Right cardiac atrium (tissue), 5 donors: ENCODE measurements at regions not wholly inside any gene's neighbourhood (a gene's known extent, or its start where the extent isn't known, plus 50 kb on each side); places are given as distances from the start of the nearest gene placed in this dataset.
"Not testable (repeated sequence)": the region's sequence is repeated elsewhere in the genome, so short reads cannot be mapped to it uniquely, and the experiment has no call there.

Experiments used
- ATAC-seq, 2 donors: fragments of 200-7000 bp; cut with Tn5 transposase; one replicate each; pipeline versions ENCODE4 v1.8.0 to v1.9.1; 2020; ENCODE audit warnings: moderate library complexity in 2 of 2, mild to moderate bottlenecking in 1 of 2
- DNase-seq, 3 donors: peaks; one replicate each; pipeline ENCODE4 v3.0.0-alpha.2; 2020
- H3K27ac ChIP-seq: one replicate; pipeline ENCODE4 v1.5.1; 2013; ENCODE audit warnings: mild to moderate bottlenecking, low read length, control low read depth, moderate library complexity
- H3K27me3 ChIP-seq: one replicate; pipeline ENCODE4 v1.6.1; 2013; ENCODE audit not compliant: control insufficient read depth, insufficient read depth
- H3K4me1 ChIP-seq: one replicate; pipeline ENCODE4 v1.6.1; 2013; ENCODE audit warnings: low read length; ENCODE audit not compliant: control insufficient read depth, insufficient read depth
- H3K4me3 ChIP-seq: one replicate; pipeline ENCODE4 v1.5.1; 2013; ENCODE audit warnings: low read length, control low read depth
- H3K9me3 ChIP-seq: one replicate; pipeline ENCODE4 v1.6.1; 2013; ENCODE audit warnings: low read length; ENCODE audit not compliant: control insufficient read depth
- WGBS: extraction: QIAGEN DNeasy Blood & Tissue Kit; methylation state at CpG from one replicate; pipeline ENCODE4 v1.1.7; 2013; 5-methylcytosine and 5-hydroxymethylcytosine counted together
- intact Hi-C, 4 donors: fragments of 100-400 bp; cut with DNase I; formaldehyde crosslinking; loops; one replicate each; pipeline versions ENCODE4 v1.11.0 to v1.14.0; 2022 to 2023
- donor health status: healthy with polysubstance abuse.
- donor health status: DM: no; HTN: yes; CAD: no.
- donor health status: DM: no; HTN: no; CAD: no.
- donor health status: DM: no; HTN: yes; CAD: no; lungs with severe emphysema.
- donor health status: DM: yes; HTN: yes; CAD: no.

DNA sequence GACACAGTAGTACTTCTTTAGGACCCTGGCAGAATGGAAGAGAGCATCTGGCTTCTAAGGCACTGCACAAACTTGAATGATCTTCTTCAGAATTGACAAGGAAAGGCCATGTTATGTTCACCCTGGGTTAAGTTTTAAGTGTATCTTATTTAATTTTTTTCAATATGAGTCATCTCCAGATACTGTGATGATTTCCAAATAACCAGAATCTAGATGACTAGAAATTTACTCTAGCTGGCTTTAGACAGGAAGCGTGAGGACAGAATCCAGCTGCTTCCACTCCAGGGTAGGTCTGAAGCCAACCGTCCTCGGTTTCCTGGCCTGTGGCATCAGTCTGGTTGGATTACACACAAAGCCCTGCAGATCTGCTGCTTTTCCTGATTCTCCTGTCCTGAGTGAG is 370.5 kb downstream of the BCL2L11 start:
- DNase-seq, H3K27ac ChIP-seq, H3K27me3 ChIP-seq, H3K4me3 ChIP-seq, H3K9me3 ChIP-seq, H3K4me1 ChIP-seq, intact Hi-C loops: not testable (repeated sequence)
- peak; percentile 10 to 43 for ATAC-seq
- no CpG with 5 or more reads among the region's 3 CpGs for WGBS

DNA sequence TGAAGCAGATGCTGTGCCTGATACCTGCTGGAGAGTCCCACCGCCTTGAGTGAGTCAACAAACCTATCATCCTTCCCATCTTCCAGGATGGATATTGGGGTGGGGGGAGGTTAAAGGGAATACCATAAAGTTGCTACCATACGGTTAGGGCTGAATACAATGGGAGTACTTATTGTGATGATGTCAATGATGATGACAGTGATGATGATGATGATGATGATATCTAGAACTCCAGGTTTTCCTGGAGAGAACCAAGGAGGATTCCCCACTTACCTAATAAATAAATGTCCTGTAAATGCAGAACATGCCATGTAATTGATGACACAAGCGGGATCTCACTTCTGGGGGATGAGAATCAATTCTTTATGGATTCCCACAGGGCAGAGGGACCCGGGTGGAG is 370.9 kb downstream of the BCL2L11 start:
- H3K4me1 ChIP-seq, DNase-seq, H3K9me3 ChIP-seq, H3K27ac ChIP-seq, H3K4me3 ChIP-seq, H3K27me3 ChIP-seq, intact Hi-C loops, ATAC-seq: not testable (repeated sequence)
- WGBS = 88% methylated on average over 3 of the region's 4 CpGs

DNA sequence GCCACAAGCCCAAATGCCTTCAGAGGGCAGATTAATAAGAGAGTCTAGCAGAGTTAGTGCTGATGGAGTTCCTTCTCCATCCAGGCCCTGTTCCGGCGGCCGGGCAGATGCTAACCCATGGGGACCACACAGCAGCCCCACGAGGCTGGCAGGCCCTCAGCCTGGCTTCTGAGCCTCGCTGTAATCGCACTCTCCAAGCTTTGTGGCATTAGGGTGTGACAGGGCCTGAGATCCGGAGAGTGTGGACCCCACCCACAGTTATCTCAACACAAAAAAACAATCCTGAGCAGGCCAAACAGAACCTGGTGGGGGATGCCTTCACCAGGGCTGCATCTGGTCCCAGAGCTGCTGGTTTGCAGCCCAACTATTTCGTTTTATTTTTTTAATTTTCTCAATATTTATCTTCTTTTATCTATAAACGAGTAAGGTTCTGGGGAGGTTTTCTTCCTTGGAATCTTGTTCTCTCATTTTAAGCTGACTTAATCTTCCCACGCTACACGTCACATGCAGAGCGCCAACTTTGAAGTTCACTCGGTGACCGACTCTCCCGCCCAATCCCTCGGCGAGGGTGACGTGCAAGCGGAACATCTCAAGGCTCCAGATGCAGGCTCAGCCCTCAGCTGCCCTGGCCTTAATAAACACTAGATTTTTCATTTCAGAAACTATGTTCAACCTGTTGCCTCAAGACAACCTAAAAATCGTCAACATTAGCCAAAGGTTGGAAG is 372.4 kb downstream of the BCL2L11 start:
- DNase-seq = peak in 1 of 3 donors; percentile 37
- H3K4me3 ChIP-seq, H3K9me3 ChIP-seq, H3K4me1 ChIP-seq, H3K27me3 ChIP-seq, intact Hi-C loops: not testable (repeated sequence)
- 50% methylated on average over 8 of the region's 20 CpGs for WGBS
- peak overlapping the region; percentile 58 for H3K27ac ChIP-seq
- ATAC-seq = peak; percentile 57 to 75

DNA sequence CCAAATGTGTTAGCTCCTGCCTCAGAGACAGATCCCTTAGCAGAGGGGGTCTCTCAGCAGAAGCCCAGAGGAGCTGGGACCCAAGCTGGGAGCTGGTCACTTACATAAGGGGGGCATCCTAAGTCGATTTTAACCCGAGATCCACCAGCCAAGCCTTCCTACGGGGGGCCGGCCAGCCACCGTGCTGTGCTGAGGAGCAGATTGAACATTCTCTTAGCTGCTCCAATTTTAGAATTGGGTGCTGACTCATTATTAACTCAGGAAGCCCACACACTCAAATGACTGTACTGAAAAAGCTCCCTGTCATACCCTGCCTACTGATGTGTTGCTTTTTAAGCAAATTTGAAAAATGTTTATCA is 373.0 kb downstream of the BCL2L11 start:
- H3K4me1 ChIP-seq, intact Hi-C loops, H3K27me3 ChIP-seq, H3K9me3 ChIP-seq, H3K4me3 ChIP-seq: not testable (repeated sequence)
- DNase-seq (peak in 2 of 3 donors; percentile 40 to 53), ATAC-seq (peak; percentile 12 to 48)
- 3% methylated on average over 5 of the region's 5 CpGs for WGBS
- H3K27ac ChIP-seq = peak overlapping the region; percentile 58

DNA sequence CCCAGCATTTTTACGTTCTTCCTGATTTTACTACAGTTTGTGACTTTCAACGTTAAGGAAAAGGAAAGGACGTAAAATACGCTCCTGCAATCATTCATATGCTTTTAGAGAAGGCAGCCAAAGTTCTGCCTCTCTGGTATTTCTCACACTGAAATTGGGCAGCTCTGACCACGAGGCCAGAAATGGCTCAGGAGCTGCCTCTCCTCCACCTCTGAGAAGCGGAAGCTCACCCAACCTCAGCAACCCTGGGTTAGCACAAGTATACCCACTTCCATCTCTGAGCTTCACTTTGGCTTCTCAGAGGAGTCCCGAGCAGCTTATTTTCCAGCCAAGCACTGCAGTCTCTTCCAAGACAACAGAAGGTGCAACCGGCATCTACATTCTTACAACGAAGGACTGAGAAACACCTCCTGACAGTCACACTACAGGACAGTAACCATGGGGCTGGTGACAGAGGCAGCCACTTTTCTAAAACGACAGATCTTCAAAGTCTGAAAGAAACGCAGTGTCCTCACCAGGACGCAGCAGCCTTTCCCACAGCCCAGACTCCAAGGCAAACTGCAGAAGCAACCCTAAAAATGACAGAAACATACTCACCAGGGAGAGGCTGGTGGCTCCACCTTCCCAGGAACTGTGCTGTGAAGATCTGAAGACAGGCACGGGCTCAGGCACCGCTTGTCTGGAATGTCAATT is 373.7 kb downstream of the BCL2L11 start:
- intact Hi-C loops, H3K27me3 ChIP-seq, H3K9me3 ChIP-seq, H3K4me1 ChIP-seq: not testable (repeated sequence)
- 11% methylated on average over 8 of the region's 14 CpGs for WGBS
- Histone ChIP-seq H3K27ac (peak overlapping the region; percentile 75), H3K4me3 (peak overlapping the region; percentile 35)
- peak; percentile 49 to 56 for ATAC-seq
- DNase-seq = peak in 1 of 3 donors; percentile 43

DNA sequence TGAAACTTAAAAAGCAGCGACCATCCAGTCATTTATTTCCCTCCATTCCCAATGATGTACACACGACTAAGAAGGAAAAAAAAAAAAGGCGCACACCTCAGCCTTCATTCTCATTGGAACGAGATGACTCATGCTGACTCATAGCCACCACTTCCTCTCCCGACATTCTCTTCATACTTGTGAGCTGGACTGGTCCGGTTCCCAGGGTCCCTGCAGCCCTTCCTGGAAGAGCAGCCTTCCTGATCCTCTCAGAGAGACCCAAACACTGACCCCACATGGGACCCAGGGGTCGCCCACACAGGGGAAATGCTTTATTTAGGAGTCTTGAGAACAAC is 374.2 kb downstream of the BCL2L11 start:
- intact Hi-C loops, DNase-seq, H3K9me3 ChIP-seq, H3K27me3 ChIP-seq, H3K4me1 ChIP-seq: not testable (repeated sequence)
- WGBS = 6% methylated on average over 3 of the region's 7 CpGs
- Histone ChIP-seq H3K4me3 (peak overlapping the region; percentile 35), H3K27ac (peak overlapping the region; percentile 75)
- ATAC-seq = peak; percentile 89 to 91

DNA sequence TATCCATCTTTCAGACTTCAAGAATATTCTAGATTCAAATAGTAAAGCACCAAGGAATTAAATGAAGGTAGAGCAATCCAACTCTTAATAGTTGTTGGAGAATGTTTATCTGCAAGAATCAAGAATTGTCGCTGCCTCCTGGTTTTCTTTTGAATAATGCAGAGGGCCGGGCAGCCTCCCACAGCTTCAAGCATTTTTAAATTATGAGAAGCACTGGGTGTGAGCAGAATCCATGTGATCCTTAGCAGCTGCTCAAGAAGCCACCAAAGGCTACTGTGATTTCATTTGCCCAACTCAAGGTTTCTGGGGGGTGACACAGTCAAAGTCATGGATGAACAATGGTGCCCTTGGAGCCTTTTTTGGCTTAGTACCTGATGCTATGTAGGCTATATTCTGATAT is 374.9 kb downstream of the BCL2L11 start:
- ATAC-seq, H3K27me3 ChIP-seq, H3K4me1 ChIP-seq, H3K4me3 ChIP-seq, intact Hi-C loops, DNase-seq, H3K9me3 ChIP-seq: not testable (repeated sequence)
- peak overlapping the region; percentile 72 for H3K27ac ChIP-seq
- WGBS = 54% methylated on average over 2 of the region's 2 CpGs

DNA sequence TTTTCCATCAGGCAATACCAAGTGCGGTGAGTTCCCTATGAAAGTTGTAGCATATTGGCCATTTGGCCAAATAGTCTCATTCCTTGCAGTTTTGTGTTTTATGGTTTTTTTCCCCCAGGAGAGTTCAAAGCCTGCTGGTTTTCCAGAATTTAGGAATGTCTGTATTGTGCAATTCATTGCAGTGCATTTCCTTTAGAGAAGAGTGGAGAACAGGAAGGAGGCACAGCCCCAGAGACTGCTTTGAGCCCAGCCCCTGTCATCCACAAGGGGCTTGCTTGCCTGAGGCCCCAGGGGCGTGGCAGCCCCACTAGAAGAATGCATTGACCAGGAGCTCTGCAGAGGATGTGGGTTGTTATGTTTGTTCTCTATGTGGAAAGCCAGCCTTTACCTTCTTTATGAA is 375.5 kb downstream of the BCL2L11 start:
- H3K4me3 ChIP-seq, intact Hi-C loops, H3K27ac ChIP-seq, H3K27me3 ChIP-seq, H3K4me1 ChIP-seq, H3K9me3 ChIP-seq: not testable (repeated sequence)
- ATAC-seq (peak; percentile 6 to 23), DNase-seq (peak in 2 of 3 donors; percentile 33 to 54)
- WGBS = 63% methylated on average over 2 of the region's 2 CpGs

DNA sequence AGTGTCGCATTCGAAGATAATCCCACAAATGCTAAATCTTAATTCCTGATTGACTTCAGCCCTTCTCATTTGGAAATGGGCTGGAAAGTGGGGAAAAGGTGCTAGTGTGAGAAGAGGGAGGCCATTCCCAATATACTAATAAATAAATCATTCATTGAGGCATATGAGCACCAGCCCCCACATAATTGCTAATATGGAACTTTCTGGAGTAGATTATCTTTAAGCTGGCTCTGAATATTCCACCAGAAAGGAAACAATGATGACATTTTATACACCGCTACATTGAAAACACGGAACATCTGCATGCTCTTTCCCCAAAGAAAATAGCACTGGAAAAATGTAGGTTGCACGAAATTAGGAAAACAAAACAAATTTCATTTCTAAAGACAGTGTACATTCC is 376.1 kb downstream of the BCL2L11 start:
- 90% methylated on average over 4 of the region's 5 CpGs for whole genome bisulfite sequencing
- H3K4me3 ChIP-seq, H3K4me1 ChIP-seq, H3K9me3 ChIP-seq, DNase-seq, H3K27ac ChIP-seq, H3K27me3 ChIP-seq, ATAC-seq, intact Hi-C loops: not testable (repeated sequence)

DNA sequence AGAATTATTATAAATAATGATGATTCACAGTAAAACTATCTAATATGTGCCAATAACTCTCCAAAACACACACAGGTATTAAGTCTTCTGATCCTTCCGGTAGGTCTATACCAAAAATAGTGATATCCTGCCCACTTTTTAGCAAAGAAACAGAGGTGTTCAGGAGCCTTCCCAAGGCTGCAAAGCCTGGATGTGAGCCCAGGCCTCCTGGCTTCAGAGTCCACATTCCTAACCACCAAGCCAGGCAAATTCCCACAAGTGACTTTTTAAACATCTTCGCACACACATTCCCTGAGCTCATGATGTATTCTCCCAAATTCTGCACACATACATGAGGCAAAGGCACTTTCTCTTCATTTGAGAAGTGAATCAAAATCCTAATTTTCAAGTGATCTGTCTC is 376.6 kb downstream of the BCL2L11 start:
- H3K9me3 ChIP-seq, H3K4me3 ChIP-seq, DNase-seq, ATAC-seq, H3K27ac ChIP-seq, H3K27me3 ChIP-seq, intact Hi-C loops, H3K4me1 ChIP-seq: not testable (repeated sequence)
- 70% methylated on average over 2 of the region's 2 CpGs for WGBS

DNA sequence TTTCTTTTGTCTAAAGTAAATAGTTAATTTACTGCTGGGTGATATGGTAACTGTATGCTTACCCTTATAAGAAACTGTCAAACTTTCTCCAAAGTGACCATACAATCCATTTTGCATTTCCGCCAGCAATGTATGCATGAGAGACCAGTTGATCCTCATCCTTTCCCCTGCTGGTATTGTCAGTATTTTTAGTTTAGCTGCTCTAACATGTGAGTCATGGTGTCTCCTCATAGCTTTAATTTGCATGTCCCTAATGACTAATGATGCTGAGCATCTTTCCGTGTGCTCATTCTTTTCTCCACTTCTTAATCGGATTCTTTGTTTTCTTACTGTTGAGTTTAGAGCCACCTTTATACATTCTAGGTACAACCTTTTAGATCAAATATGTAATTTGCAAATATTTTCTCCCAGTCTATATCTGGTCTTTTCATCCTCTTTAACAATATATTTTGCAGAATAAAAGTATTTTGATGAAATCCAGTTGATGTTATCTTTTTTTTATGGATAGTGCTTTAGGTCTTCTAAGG is 379.9 kb downstream of the BCL2L11 start:
- ATAC-seq, intact Hi-C loops, H3K9me3 ChIP-seq, H3K27ac ChIP-seq, H3K27me3 ChIP-seq, H3K4me3 ChIP-seq, H3K4me1 ChIP-seq, DNase-seq: not testable (repeated sequence)
- WGBS = 87% methylated on average over 2 of the region's 3 CpGs
